Adrenal gland (tissue), 9 donors: ENCODE measurements at regions not wholly inside any gene's neighbourhood (a gene's known extent, or its start where the extent isn't known, plus 50 kb on each side); places are given as distances from the start of the nearest gene placed in this dataset.

Experiments
- DNase-seq, 7 donors: peaks; one replicate each; pipeline ENCODE4 v3.0.0-alpha.2; 2019 to 2020
- H3K27ac ChIP-seq, 5 donors: fragments of 200-600 bp; sonication (generic) in 4 of 5; 1 replicate in 3 of 5; 2 replicates in 2 of 5; pipeline versions ENCODE4 v1.5.1 to v1.8.0; 2016 to 2020; ENCODE audit warnings: mild to moderate bottlenecking in 1 of 5
- H3K27me3 ChIP-seq: fragments of 200-600 bp; 2 replicates; pipeline ENCODE4 v1.8.0; 2021
- H3K36me3 ChIP-seq, 2 donors: fragments of 200-600 bp; replicated peaks in 1 of 2; 1 replicate in 1 of 2; 2 replicates in 1 of 2; pipeline versions ENCODE4 v1.5.1 to v1.8.0; 2018 to 2022
- H3K4me1 ChIP-seq, 2 donors: fragments of 200-600 bp; replicated peaks in 1 of 2; 1 replicate in 1 of 2; 2 replicates in 1 of 2; pipeline versions ENCODE4 v1.5.1 to v1.8.0; 2018 to 2021
- H3K4me3 ChIP-seq, 4 donors: fragments of 200-600 bp; sonication (generic) in 3 of 4; one replicate each; pipeline ENCODE4 v1.5.1; 2016 to 2018
- H3K9me3 ChIP-seq, 3 donors: fragments of 200-600 bp; sonication (generic) in 1 of 3; replicated peaks in 1 of 3; 1 replicate in 2 of 3; 2 replicates in 1 of 3; pipeline versions ENCODE4 v1.5.1 to v1.8.0; 2016 to 2021
- CTCF ChIP-seq, 6 experiments: fragments of 450-650 bp in 4 of 6; fragments of 200-600 bp in 2 of 6; sonication (generic) in 1 of 6; IDR thresholded peaks; 1 replicate in 5 of 6; 2 replicates in 1 of 6; pipeline versions ENCODE4 v1.5.1 to v1.8.0; 2016 to 2021; ENCODE audit warnings: antibody characterized with exemption in 6 of 6, mild to moderate bottlenecking in 2 of 6, moderate library complexity in 1 of 6
- POLR2A ChIP-seq, 2 donors: fragments of 450-650 bp; IDR thresholded peaks; one replicate each; pipeline ENCODE4 v1.6.1; 2017; ENCODE audit warnings: antibody characterized with exemption in 2 of 2, mild to moderate bottlenecking in 2 of 2, moderate library complexity in 1 of 2
- WGBS, 4 donors: extraction: QIAGEN DNeasy Blood & Tissue Kit in 2 of 4; methylation state at CpG; one replicate each; pipeline versions ENCODE4 v1.1.5 to v1.1.7; 2013 to 2017; 5-methylcytosine and 5-hydroxymethylcytosine counted together
- intact Hi-C, 2 donors: fragments of 100-400 bp; cut with DNase I; formaldehyde crosslinking; loops; one replicate each; pipeline versions ENCODE4 v1.14.1 to v1.15.0; 2022 to 2023
- donor health status: healthy with polysubstance abuse.
- donor health status: Bipolar disorder and iron deficiency.
- donor health status: DM: yes; HTN: yes; CAD: no.
- donor health status: DM: no; HTN: no; CAD: no.
- donor health status: DM: no; HTN: no; CAD: no.

DNA sequence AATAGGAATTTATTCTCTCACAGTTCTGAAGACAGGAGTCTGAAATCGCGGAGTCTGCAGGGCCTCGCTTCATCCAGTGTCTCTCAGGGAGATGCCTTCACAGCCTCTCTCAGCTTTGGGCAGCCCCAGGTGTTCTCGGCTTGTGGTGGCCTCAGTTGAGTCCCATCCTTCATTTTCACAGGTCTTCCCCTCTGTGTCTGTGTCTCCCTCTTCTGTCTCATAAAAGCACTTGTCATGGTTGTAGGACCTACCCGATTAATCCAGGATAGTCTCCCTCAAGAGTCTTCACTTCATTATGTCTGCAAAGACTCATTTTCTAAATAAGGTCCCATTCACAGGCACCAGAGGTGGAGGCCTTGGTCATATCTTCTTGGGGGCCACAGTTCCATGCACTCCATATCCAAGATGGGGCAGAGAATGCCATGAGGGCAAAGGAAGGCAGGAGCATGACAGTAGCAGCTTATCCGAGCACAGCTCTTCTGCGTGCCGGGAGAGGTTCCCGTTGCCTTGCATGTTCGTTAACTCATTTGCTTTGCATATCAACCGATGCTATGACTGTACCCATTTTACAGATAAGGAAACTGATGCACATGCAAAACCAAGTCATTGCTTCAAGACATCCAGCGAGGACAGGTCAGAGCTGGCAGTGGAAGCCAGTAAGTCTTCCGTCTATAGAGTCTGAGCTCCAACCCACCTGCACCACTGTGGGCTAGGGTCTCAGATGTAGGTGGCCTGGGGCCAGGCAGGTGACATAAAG lies 363.8 kb upstream of the SULF2 start:
- Histone ChIP-seq H3K9me3 (no peaks in the 10 kb centered on the region), H3K4me1 (no peaks in the 10 kb centered on the region), H3K27me3 (no peaks in the 10 kb centered on the region), H3K4me3 (no peak overlapping the region), H3K36me3 (no peaks in the 10 kb centered on the region), H3K27ac (no peak overlapping the region)
- intact Hi-C loops, result no loop called here
- WGBS, 4 donors, result 66 to 98% (median 89%) methylated on average over 6 to 13 of the region's 13 CpGs
- DNase-seq, result no peak
- no peak for TF ChIP-seq POLR2A (IDR thresholded peaks at IDR 0.05)
- TF ChIP-seq CTCF (IDR thresholded peaks at IDR 0.05), result no peak

DNA sequence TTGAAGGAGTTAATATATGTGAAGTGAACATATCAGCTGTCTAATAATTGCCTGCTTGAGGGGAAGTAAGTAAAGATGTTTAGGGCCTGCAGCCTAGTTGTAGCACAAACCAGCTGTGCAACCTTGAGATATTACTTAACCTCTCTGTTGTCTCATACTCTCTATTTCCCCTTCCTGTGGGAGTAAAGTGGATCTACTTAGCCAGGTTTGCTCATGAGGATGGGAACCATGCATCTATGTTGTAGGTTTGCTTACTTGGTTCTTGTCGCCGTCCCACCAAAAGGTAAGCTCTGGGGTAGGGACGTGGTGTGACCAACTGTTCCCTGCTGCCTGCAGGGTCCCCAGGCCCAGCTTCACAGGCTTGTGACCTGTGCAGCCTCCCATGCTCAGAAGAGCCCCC lies 362.7 kb upstream of the SULF2 start:
- Histone ChIP-seq H3K27ac (no peak overlapping the region), H3K4me1 (no peaks in the 10 kb centered on the region), H3K36me3 (no peaks in the 10 kb centered on the region), H3K9me3 (no peaks in the 10 kb centered on the region), H3K27me3 (no peaks in the 10 kb centered on the region), H3K4me3 (no peak overlapping the region)
- whole genome bisulfite sequencing, 4 donors, result 95 to 100% (median 98%) methylated on average over 3 of the region's 3 CpGs
- TF ChIP-seq POLR2A (IDR thresholded peaks at IDR 0.05) (no peak), CTCF (IDR thresholded peaks at IDR 0.05) (no peak)
- intact Hi-C loops, result no loop called here
- DNase-seq, result no peak

- no peak for DNase-seq
- Histone ChIP-seq H3K9me3 (no peaks in the 10 kb centered on the region), H3K27me3 (no peaks in the 10 kb centered on the region), H3K4me1 (no peaks in the 10 kb centered on the region), H3K4me3 (no peak overlapping the region), H3K27ac (no peak overlapping the region), H3K36me3 (no peaks in the 10 kb centered on the region)
- no peak for TF ChIP-seq POLR2A (IDR thresholded peaks at IDR 0.05)
- TF ChIP-seq CTCF (IDR thresholded peaks at IDR 0.05), result no peak
- intact Hi-C loops, result no loop called here
- 83 to 85% (median 83%) methylated on average over 10 of the region's 10 CpGs for WGBS, 4 donors
These were observed 362.0 kb upstream of the SULF2 start for GRCh38 chr20:48147311-48147710.

- WGBS, 4 donors, result 80 to 84% (median 82%) methylated on average over 7 of the region's 7 CpGs
These were observed 361.6 kb upstream of the SULF2 start for GRCh38 chr20:48146877-48147276.

More at GRCh38 chr20:48146877-48147276, 361.6 kb upstream of the SULF2 start:
- no peak for DNase-seq
- no peak overlapping the region for H3K4me3 ChIP-seq
- H3K27ac ChIP-seq, result no peak overlapping the region
- H3K4me1 ChIP-seq, result no peaks in the 10 kb centered on the region
- intact Hi-C loops, result no loop called here
- no peak for TF ChIP-seq CTCF (IDR thresholded peaks at IDR 0.05)
- no peaks in the 10 kb centered on the region for H3K9me3 ChIP-seq
- no peaks in the 10 kb centered on the region for H3K36me3 ChIP-seq
- H3K27me3 ChIP-seq, result no peaks in the 10 kb centered on the region
